Forelimb muscle (tissue), 1 donor: ENCODE measurements at regions not wholly inside any gene's neighbourhood (a gene's known extent, or its start where the extent isn't known, plus 50 kb on each side); places are given as distances from the start of the nearest gene placed in this dataset.

Source experiments
- DNase-seq: peaks from one replicate; pipeline ENCODE4 v3.0.0-alpha.2; 2013; ENCODE audit warnings: low read depth

DNA sequence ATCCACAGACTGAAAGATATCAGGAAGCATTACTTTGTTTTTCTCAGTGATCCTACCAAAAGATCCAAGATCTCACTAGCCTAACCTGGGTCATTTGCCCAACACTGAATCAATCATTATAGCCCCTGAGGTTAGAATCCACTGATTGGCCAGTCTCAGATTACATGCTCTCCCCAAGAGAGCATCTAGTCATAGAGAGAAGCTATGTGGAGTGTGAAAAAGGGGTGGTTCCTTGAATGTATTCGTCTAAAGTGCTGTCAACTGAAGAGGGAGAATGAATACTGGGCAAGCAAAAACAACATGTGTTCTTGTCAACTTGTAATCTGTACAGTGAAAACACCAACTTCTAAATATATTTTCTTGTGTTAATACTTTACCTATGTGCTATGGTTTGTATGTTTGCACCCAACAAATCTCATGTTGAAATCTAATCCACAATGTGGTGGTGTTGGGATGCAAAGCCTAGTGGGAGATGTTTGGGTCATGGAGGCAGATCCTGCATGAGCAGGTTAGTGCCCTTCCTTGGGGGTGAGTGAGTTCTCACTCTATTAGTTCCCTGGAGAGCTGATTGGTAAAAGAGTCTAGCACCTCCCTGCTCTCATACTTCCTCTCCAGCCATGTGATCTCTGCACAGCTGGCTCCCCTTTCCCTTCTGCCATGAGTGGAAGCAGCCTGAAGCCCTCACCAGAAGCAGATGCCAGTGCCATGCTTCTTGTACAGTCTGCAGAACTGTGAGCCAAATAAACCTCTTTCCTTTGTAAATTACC is 60.3 kb upstream of the PJA2 start:
- no peak for DNase-seq

DNA sequence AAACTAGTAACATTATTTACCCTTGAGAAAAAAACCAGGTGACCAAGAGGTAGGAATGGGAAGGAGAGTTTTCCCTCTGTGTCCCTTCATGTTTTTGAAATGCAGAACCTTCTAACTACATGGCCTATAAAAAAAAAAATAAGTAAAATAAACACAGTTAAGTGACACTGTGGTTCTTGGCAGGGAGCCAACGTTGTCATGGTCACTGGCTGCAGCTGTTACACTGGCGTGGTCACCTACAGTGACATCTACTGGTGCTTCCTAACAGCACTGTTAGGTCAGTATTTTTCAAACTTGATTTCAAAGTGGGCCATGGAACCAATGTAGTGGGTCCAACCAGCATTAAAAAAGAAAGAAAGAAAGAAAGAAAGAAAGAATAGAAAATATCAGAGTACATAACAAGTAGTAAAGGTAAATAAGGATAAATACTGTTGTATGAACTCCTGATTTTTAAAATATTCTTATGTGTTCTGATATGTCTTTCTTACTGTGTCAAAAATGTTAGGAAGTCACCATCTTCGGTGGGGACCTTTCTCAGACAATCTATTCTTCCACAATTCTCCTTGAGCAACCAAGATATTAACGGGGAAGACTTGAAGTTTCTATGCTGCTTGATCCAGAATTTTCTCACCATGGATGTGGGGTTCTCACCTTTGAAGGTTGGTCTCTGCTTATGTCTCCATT is 59.1 kb upstream of the PJA2 start:
- peak; percentile 98 for DNase-seq

DNA sequence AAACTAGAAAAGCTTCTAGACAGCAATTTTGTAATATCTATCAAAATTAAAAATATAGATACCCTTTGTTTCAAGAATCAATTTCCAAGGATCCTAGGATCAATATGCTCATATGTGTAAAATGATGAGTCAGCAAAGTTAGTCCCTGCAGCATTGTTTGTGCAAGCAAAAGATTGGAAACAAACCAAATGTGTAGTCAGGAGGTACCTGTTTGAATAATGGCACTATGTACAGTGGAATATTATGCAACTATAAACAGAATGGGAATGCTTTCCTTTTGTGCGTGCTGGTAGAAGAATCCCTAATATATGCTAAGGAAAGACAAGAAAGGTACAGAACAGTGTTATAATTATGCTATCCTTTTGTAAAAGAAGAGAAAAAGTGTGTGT is 58.5 kb upstream of the PJA2 start:
- no peak for DNase-seq

DNA sequence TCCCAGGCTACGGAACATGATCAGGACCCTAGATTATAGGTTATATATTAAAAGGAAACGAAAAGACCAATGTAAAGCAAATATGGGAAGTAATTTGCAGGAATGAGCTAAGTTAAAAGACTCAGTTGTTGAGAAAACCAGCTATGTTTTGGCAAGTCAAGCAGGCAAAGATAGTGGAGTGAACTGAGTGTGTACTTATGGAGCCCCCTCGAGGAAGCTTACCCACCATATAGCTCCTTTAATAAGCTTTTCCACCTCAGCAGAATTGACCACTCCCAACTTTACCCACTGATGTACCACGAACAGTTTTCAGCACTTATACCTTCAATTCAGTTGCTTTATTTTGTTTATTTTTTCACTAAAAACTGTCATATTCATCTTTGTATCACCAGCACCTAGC is 57.3 kb upstream of the PJA2 start:
- DNase-seq = no peak
